Activated T-cell treated with anti-CD3 and anti-CD28 coated beads, Interleukin-2, amount 50 U/mL, for 72 hours (primary cell): ENCODE measurements at regions not wholly inside any gene's neighbourhood (a gene's known extent, or its start where the extent isn't known, plus 50 kb on each side); places are given as distances from the start of the nearest gene placed in this dataset.

Experiments
- ATAC-seq, 2 donors: fragments of 150-1000 bp; cut with Tn5 transposase; replicated peaks in 1 of 2; 2 replicates each; pipeline ENCODE4 v1.10.0; 2021; ENCODE audit warnings: moderate library complexity in 2 of 2, mild to moderate bottlenecking in 1 of 2
- DNase-seq, 2 donors: peaks; one replicate each; pipeline ENCODE4 v3.0.0; 2021 to 2022; ENCODE audit warnings: mixed read lengths in 1 of 2
- H3K27ac Mint-ChIP-seq: one replicate; pipeline ENCODE4 v1.8.0; 2022; ENCODE audit warnings: mild to moderate bottlenecking, moderate library complexity, mixed read lengths
- H3K27me3 Mint-ChIP-seq: one replicate; pipeline ENCODE4 v1.8.0; 2022; ENCODE audit warnings: low read depth, mixed read lengths
- H3K36me3 Mint-ChIP-seq, 2 donors: one replicate each; pipeline ENCODE4 v1.8.0; 2022; ENCODE audit warnings: mixed read lengths in 2 of 2, mild to moderate bottlenecking in 1 of 2; ENCODE audit not compliant: insufficient read depth in 2 of 2
- H3K4me1 Mint-ChIP-seq: one replicate; pipeline ENCODE4 v1.8.0; 2022; ENCODE audit warnings: low read depth, mixed read lengths
- H3K4me3 Mint-ChIP-seq, 2 donors: one replicate each; pipeline ENCODE4 v1.8.0; 2022; ENCODE audit warnings: mild to moderate bottlenecking in 2 of 2, mixed read lengths in 2 of 2, moderate library complexity in 2 of 2
- H3K9me3 Mint-ChIP-seq, 2 donors: one replicate each; pipeline ENCODE4 v1.8.0; 2022; ENCODE audit warnings: mixed read lengths in 2 of 2

DNA sequence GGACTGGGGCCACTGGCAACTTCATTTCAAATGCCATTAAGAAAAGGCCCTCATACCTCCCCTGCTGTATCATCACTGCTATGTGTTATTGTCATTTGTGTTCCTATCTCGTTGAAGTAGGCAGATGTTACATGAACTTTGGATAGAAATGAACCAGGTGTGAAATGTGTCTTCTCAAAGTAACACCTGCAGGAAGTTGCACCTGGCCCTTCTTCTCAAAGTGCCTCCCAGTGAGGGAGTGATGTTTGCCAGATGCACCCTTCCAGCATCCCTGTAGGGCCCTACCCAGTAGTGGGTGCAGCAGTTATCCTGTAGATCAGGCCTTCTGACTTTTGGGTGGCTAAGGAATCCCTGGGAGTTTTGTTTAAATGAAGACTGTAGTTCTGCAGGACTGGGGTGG, 197.7 kb upstream of the CTNNB1 start:
- Mint-ChIP-seq H3K27ac (no peak overlapping the region), H3K36me3 (no peaks in the 10 kb centered on the region), H3K4me1 (peaks cover 6% of the 10 kb centered on the region), H3K4me3 (no peak overlapping the region), H3K27me3 (peaks cover 20% of the 10 kb centered on the region), H3K9me3 (no peaks in the 10 kb centered on the region)
- ATAC-seq (no peak), DNase-seq (no peak)

GRCh38 chr3:41002104-41002503, 197.2 kb upstream of the CTNNB1 start:
- H3K9me3 Mint-ChIP-seq, result peaks cover 0 to 4% of the 10 kb centered on the region in 2 donors
- no peak for ATAC-seq
- DNase-seq, result no peak
- H3K4me3 Mint-ChIP-seq, result no peak overlapping the region
- H3K27me3 Mint-ChIP-seq, result peaks cover 20% of the 10 kb centered on the region
- H3K27ac Mint-ChIP-seq, result no peak overlapping the region
- H3K4me1 Mint-ChIP-seq, result peaks cover 6% of the 10 kb centered on the region
- peaks cover 0 to 2% of the 10 kb centered on the region in 2 donors for H3K36me3 Mint-ChIP-seq

GRCh38 chr3:41007399-41007798, 191.9 kb upstream of the CTNNB1 start:
- H3K27me3 Mint-ChIP-seq, result peaks cover 6% of the 10 kb centered on the region
- no peak overlapping the region for H3K27ac Mint-ChIP-seq

GRCh38 chr3:41011854-41012253, 187.5 kb upstream of the CTNNB1 start:
- H3K27me3 Mint-ChIP-seq, result peaks cover 8% of the 10 kb centered on the region
- DNase-seq (no peak), ATAC-seq (no peak)

More at GRCh38 chr3:41007399-41007798, 191.9 kb upstream of the CTNNB1 start:
- DNase-seq (no peak), ATAC-seq (no peak)
- Mint-ChIP-seq H3K4me1 (peaks cover 1% of the 10 kb centered on the region), H3K36me3 (peaks cover 8 to 11% of the 10 kb centered on the region in 2 donors), H3K4me3 (no peak overlapping the region), H3K9me3 (peaks cover 7 to 11% of the 10 kb centered on the region in 2 donors)

GRCh38 chr3:41018855-41019254, 180.4 kb upstream of the CTNNB1 start:
- H3K27ac Mint-ChIP-seq, result no peak overlapping the region
- H3K4me3 Mint-ChIP-seq, result no peak overlapping the region
- H3K27me3 Mint-ChIP-seq, result no peaks in the 10 kb centered on the region
- ATAC-seq (no peak), DNase-seq (no peak)
- H3K36me3 Mint-ChIP-seq, result no peaks in the 10 kb centered on the region
- no peaks in the 10 kb centered on the region for H3K4me1 Mint-ChIP-seq
- H3K9me3 Mint-ChIP-seq, result no peaks in the 10 kb centered on the region

More at GRCh38 chr3:41011854-41012253, 187.5 kb upstream of the CTNNB1 start:
- no peaks in the 10 kb centered on the region for H3K4me1 Mint-ChIP-seq
- no peak overlapping the region for H3K4me3 Mint-ChIP-seq
- H3K9me3 Mint-ChIP-seq, result peaks cover 7 to 9% of the 10 kb centered on the region in 2 donors
- H3K36me3 Mint-ChIP-seq, result peaks cover 8 to 10% of the 10 kb centered on the region in 2 donors
- H3K27ac Mint-ChIP-seq, result no peak overlapping the region

DNA sequence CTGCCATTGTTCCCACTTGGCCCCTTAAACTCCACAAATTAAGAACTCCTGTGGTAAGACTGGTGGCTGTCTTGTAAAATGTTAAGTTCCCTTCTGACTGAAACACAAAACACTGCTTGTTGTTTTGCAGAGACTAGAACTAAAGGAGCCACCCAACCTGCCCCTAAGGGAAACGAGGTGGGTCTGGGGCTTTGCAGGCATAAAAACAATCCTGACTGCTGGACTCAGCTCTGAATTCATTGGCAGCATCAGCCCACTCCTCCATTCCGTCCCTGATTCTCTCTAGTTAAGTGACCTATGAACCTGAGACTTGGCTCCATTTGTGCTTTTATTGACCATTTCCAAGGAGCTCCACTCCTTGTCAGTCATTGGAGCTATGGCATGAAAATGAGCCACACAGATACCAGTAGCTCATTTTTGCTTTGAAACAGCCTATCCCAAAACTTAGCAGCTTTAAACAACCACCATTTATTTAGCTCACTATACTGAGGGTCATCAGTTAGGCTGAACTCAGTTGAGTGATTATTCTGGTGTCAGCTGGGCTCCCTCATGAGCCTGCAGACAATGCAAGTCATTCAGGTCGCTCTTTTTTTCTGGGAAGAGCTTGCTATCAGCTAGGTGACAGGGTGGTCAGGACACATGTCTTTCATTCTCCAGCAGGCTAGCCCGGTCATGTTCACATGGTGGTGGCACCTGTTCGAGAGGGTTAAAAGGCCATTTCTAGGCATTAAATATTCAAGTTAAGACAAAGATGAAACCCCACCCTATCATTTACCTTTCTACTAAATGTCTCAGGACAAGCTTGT, 175.1 kb upstream of the CTNNB1 start:
- H3K4me3 Mint-ChIP-seq, result no peak overlapping the region
- no peak for DNase-seq
- no peaks in the 10 kb centered on the region for H3K27me3 Mint-ChIP-seq
- no peak for ATAC-seq
- H3K36me3 Mint-ChIP-seq, result no peaks in the 10 kb centered on the region
- H3K4me1 Mint-ChIP-seq, result no peaks in the 10 kb centered on the region
- no peak overlapping the region for H3K27ac Mint-ChIP-seq
- no peaks in the 10 kb centered on the region for H3K9me3 Mint-ChIP-seq

GRCh38 chr3:41026394-41027177, 172.7 kb upstream of the CTNNB1 start:
- ATAC-seq, result no peak
- no peaks in the 10 kb centered on the region for H3K4me1 Mint-ChIP-seq
- H3K36me3 Mint-ChIP-seq, result no peaks in the 10 kb centered on the region
- peaks cover 12% of the 10 kb centered on the region for H3K27me3 Mint-ChIP-seq
- DNase-seq, result no peak
- H3K27ac Mint-ChIP-seq, result no peak overlapping the region
- no peak overlapping the region for H3K4me3 Mint-ChIP-seq
- no peaks in the 10 kb centered on the region for H3K9me3 Mint-ChIP-seq

DNA sequence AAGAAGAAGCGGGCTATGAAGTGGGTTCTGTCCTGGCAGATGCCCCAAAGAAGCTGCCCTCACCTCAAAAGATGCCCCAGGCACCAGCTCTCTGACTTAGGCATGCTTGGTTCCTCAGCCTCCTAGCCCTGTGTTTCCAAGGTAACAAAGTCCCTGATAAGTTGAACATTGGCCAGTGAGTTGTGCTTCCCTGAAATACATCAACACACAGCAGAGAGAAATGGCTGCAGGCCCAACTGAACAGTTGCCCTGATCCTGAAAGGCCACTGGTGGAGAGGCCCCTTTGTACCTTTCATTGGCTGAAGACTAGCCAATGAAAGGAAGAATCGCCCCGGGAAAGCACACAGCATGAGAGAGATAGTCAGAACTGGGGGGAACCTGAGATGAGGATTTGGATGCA, 169.9 kb upstream of the CTNNB1 start:
- no peaks in the 10 kb centered on the region for H3K4me1 Mint-ChIP-seq

DNA sequence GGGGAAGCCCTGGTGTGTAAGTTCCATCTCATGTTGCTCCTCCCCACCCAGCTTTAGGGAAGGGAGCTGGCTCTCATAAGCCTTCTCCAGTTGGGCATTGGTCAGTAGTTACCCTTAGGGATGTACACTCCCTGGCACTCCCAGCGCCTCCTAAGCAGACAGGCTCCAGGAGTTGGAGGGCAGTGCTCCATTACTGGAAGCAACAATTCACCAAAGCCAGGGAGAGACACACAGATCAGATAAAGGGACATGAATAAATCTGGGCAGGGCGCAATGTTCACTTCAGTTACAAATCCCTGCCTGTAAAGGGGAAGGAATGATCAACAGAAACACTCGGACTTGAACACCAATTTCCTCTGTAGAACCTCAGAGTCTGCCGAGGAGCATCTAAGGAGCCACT, 169.1 kb upstream of the CTNNB1 start:
- Mint-ChIP-seq H3K4me3 (no peak overlapping the region), H3K4me1 (no peaks in the 10 kb centered on the region), H3K27ac (no peak overlapping the region), H3K9me3 (no peaks in the 10 kb centered on the region), H3K36me3 (no peaks in the 10 kb centered on the region), H3K27me3 (peaks cover 18% of the 10 kb centered on the region)
- DNase-seq (no peak), ATAC-seq (no peak)

More for the DNA sequence above, 169.9 kb upstream of the CTNNB1 start:
- Mint-ChIP-seq H3K9me3 (no peaks in the 10 kb centered on the region), H3K27ac (no peak overlapping the region), H3K4me3 (no peak overlapping the region), H3K27me3 (peaks cover 18% of the 10 kb centered on the region), H3K36me3 (no peaks in the 10 kb centered on the region)
- ATAC-seq (no peak), DNase-seq (no peak)

GRCh38 chr3:41031401-41031800, 167.9 kb upstream of the CTNNB1 start:
- H3K4me3 Mint-ChIP-seq, result no peak overlapping the region
- H3K9me3 Mint-ChIP-seq, result no peaks in the 10 kb centered on the region
- no peaks in the 10 kb centered on the region for H3K4me1 Mint-ChIP-seq
- H3K36me3 Mint-ChIP-seq, result no peaks in the 10 kb centered on the region
- ATAC-seq (no peak), DNase-seq (no peak)
- H3K27ac Mint-ChIP-seq, result no peak overlapping the region
- H3K27me3 Mint-ChIP-seq, result peaks cover 18% of the 10 kb centered on the region

GRCh38 chr3:41033956-41034519, 165.3 kb upstream of the CTNNB1 start:
- H3K27ac Mint-ChIP-seq, result no peak overlapping the region
- no peaks in the 10 kb centered on the region for H3K4me1 Mint-ChIP-seq
- DNase-seq (no peak), ATAC-seq (no peak)
- no peak overlapping the region for H3K4me3 Mint-ChIP-seq
- H3K36me3 Mint-ChIP-seq, result no peaks in the 10 kb centered on the region
- peaks cover 21% of the 10 kb centered on the region for H3K27me3 Mint-ChIP-seq
- H3K9me3 Mint-ChIP-seq, result no peaks in the 10 kb centered on the region

GRCh38 chr3:41035456-41036022, 163.8 kb upstream of the CTNNB1 start:
- no peaks in the 10 kb centered on the region for H3K9me3 Mint-ChIP-seq
- peaks cover 18% of the 10 kb centered on the region for H3K27me3 Mint-ChIP-seq
- no peaks in the 10 kb centered on the region for H3K36me3 Mint-ChIP-seq
- H3K4me3 Mint-ChIP-seq, result no peak overlapping the region
- no peaks in the 10 kb centered on the region for H3K4me1 Mint-ChIP-seq
- ATAC-seq (no peak), DNase-seq (no peak)
- no peak overlapping the region for H3K27ac Mint-ChIP-seq
